HG02970 (cell line): ENCODE measurements at regions not wholly inside any gene's neighbourhood (a gene's known extent, or its start where the extent isn't known, plus 50 kb on each side); places are given as distances from the start of the nearest gene placed in this dataset.
"Not testable (repeated sequence)": the region's sequence is repeated elsewhere in the genome, so short reads cannot be mapped to it uniquely, and the experiment has no call there.

Experiments used
- ATAC-seq: cut with Tn5 transposase; IDR thresholded peaks from one replicate; pipeline ENCODE4 v1.9.1; 2021; ENCODE audit warnings: mild to moderate bottlenecking, moderate library complexity, moderate number of reproducible peaks; ENCODE audit not compliant: unreplicated experiment, low FRiP score

DNA sequence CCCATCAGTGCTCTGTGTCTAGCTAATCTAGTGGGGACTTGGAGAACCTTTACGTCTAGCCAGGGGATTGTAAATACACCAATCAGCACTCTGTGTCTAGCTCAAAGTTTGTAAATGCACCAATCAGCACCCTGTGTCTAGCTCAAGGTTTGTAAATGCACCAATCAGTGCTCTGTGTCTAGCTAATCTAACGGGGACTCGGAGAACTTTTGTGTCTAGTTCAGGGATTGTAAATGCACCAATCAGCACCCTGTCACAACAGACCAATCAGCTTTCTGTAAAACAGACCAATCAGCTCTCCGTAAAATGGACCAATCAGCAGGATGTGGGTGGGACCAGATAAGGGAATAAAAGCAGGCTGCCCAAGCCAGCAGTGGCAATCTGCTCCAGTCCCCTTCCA, 268.3 kb upstream of the MKLN1 start:
- not testable (repeated sequence) for ATAC-seq

DNA sequence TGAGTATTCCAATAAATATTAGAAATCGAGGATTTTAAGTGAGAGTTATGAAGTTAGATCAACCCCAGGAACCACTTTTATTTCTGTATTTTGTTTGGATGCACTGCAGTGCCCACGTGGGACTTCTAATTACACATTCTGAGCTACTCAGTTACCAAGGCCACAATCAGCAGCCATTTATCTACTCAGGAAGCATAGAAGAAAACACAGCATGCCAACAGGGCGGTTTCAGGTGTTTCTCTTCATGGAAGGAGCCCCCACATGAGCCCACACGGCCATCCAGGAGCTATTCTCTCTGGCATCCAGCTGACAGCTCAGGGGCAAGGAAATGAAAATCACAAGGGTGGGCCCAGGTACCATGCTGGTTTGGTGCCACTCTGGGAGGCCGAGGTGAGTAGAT, 266.5 kb upstream of the MKLN1 start:
- ATAC-seq, result no peak

DNA sequence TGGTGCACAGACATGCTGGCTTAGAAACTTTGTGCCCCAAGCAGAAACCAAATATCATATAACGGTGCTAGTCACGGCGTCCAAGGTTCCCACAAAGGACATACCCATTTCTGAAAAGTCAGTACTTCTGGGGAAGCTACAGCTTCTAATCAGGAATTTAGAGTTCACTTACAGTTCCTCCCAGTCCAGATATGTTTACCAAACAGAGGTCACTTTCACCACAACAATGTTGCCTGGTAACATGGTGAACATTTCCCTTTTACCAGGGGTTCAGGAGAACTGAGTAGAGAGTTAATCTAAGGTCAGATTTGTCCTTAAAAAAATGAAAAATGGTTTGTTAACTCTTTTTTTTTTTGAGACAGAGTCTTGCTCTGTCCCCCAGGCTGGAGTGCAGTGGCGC, 265.9 kb upstream of the MKLN1 start:
- ATAC-seq, result no peak

DNA sequence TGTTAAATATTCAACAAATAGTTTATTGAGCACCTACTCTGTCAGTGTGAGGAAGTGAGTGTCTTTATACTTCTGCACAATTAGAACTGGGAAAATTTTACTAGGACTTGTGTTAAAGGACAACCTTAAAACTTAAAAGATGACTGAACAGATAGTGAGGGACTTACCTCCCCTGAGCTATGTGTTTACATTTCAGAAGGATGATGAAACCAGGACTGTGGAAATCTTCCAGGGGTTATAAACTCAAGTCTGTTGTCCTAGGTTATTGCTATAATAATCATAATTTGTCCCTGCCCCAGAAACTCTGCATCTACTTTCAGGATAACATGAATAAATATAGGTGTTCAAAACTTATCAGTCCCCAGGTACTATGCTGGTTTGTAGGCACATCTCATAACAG, 261.0 kb upstream of the MKLN1 start:
- ATAC-seq, result no peak

DNA sequence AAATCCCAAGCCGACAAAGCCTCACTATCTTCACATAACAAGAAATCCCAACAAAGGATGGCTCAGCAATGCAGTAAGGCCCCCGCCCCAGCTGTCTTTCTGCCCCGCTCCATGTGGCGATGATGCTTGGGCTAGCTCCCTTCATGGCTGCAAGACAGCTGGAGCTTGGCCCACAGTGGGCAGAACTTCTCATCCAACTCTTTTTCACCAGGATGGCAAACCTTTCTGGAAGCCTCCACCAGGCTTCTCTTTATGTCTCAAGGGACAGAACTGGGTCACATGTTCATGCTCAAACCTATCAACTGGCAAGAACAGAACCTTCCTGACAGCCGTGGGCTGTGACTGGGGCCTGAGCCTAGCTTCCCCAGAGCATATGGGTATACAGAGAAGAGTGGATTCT, 260.5 kb upstream of the MKLN1 start:
- ATAC-seq, result no peak

DNA sequence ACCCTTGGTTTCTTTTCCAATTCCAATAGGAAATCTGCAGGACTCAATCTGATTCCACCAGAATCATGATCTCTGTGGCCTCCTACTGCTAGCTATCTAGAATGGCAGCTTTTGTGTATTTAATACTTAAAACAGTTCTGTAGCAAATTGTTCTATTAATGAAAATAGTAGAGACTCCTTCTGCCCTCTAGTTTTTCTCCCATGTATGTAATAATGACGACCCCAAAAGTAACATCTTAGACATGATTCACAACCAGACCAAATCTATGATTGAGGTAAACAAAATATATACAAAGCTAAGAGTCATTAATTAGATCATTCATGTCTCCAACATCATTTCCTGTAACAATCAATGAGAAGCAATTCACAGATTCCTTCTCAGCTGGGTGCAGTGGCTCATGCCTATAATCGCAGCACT, 259.1 kb upstream of the MKLN1 start:
- no peak for ATAC-seq

DNA sequence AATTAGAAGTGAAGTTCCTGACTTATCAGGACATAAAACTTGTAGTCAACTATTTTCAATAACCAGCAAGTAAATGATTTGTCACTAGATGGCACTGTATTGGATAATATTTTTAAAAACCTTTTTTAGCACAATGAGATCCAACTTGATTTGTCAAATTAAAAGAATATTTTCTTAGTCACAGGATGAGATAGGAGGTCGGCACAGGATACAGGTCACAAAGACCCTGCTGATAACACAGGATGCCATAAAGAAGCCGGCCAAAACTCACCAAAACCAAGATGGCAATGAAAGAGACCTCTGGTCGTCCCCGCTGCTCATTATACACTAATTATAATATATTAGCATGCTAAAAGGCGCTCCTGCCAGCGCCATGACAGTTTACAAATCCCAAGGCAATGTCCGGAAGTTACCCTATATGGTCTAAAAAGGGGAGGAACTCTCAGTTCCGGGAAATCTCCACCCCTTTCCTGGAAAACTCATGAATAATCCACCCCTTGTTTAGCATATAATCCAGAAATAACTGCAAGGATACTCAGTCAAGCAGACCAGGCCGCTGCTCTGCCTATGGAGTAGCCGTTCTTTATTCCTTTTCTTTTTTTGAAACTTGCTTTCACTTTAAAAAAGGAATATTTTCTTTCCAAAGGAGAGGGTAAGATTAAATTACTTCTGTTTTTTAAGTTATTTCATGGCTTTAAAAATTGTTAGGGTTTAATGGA, 255.7 kb upstream of the MKLN1 start:
- ATAC-seq, result no peak

DNA sequence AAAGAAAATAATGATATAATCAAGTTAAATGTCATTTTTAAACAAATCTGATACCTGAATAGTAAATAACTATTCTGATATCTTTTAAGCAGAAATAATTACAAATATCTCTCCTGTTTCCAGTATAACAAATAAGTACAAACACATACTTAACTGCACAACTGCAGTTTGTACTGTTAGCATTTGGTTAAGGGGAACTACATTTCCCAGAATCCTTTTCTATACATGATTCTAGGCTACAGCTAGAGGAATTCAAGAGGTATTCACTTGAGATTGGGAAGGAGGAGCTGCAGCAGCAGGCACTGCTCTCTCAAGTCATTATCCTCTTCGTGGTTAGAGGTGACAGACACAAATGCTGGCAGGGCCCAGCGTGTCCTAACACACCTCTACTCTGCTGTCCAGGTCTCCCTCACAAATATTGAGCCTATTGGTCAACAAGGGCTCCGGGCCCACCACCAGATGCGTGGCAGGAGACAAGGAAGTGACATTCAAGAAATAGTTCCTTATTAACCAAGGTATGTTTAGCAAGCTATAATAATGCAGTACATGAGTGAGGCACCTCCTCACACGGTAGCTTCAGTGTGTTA, 255.1 kb upstream of the MKLN1 start:
- ATAC-seq, result no peak

DNA sequence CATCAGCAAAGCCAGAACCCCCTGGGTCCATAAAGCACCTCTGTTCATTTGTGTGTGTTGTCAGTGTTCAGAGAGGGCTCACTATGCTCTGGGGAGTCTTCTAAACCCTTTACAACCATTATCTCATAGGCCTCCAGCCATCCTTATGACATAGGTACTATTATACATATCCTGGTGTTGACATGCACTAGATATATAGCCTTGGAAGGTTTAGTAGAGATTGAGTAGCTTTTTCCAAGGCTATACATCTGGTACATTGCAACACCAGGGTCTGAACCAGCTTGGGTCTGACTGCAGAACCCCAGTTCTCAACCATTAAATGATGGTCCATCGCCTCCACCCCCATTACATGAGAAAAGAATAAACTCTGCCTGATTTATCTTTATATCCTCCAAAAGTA, 253.6 kb upstream of the MKLN1 start:
- no peak for ATAC-seq

DNA sequence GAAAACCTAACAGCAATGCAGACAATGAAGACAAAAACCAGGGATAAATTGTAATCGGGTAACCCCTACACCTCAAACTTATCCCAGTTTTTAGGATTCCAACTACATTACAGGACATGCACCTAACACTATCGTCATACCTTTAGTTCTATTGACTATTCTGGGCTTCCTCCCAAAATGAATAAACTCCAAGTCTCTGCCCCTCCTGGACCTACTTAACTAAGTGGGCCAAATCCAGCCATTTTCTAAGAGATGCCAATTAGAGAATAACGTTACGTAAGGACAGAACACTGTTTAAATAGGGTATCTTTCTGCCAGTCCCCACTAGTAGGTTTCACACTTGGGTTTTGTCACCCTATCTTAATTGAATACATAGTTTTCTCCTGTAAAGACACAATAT, 253.1 kb upstream of the MKLN1 start:
- ATAC-seq, result no peak

DNA sequence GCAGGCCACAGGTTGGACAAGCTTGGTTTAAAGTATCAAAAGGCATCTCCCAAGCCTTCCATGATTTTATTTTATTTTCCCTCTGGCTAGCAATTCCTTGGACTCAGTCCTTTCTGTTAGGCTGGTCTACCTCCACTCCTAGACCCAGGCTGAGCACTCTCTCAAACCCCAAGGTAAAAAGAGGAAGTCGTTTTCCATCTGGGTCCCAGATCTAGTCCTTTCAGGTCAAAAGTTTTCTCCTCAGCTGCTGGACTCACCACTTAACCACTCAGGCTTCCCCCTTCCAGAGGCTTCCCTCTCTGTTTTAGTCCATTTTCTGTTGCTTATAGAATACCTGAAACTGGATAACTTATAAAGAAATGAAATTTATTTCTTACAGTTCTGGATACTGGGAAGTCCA, 252.3 kb upstream of the MKLN1 start:
- ATAC-seq, result no peak

DNA sequence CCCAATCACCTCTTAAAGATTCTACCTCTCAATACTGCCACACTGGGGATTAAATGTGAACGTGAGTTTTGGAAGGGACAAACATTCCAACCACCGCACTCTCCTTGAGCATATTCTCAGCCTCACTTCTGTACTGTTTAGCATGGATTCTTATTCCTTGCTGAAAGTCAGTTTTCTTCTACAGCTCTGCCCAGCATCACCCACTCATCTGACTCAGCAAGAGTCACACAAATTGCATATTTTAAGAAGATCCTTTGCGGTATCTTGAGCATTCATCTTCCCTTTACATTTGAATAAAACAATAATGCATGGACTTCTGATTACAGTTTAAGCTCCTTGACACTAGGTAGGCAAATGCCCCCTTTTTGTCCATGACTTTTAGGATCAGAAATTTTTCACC, 251.6 kb upstream of the MKLN1 start:
- ATAC-seq, result no peak

DNA sequence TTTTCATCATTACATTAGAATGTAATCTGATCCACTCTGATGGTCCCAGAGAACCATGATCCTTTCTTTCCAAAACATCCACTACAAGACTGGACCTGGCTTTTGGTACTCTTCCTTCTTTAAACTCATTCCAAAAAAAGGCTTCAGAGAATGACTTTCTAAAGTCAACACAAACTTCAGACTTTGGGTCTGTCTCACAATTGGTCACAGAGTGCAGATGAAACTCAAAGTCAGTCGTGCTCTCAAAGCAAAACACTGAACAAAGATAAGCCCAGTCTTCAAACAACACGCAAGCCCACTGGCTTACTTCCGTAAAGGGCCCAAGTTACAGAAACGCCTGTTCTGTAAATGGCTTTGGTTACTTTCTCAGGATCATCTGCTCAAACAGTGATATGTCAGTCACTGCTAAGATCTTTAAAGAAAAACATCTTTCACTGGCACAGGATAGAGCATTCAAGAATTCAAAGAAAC, 250.9 kb upstream of the MKLN1 start:
- no peak for ATAC-seq

DNA sequence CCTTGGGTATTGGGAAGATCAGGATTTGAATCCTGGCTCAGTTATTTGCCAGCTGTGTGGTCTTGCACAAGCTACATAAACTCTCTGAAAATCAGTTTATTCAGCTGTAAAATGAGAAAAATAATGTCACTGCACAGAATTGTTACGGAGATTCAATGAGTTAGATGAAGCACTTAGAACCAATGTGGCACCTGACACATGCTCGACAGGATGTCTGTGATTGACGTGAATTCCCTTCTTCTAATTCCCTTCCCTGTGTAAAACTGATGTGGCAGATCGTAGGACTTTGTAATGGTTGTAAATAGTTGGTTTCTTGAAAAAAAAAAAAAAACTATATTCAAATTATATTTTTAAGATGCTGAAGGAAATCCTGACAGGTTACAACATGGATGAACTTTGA, 249.9 kb upstream of the MKLN1 start:
- no peak for ATAC-seq

DNA sequence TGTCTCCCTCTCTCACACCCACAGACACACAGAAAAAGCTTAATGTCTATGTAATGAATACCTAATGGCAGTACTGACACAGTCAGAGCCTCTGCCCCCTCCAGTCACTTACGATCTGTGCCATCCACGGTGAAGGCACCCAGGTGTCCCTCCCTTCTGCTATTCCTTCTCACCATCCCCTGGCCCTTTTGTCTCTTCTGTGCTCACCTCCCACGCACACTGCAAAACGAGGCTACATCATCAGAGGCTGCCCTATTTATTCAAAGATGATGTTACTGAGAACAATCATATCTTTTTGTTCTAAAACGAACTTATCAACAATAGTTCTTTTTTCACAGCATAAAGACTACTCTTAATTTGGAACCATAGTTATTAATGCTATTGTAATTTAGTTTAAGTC, 246.9 kb upstream of the MKLN1 start:
- no peak for ATAC-seq

DNA sequence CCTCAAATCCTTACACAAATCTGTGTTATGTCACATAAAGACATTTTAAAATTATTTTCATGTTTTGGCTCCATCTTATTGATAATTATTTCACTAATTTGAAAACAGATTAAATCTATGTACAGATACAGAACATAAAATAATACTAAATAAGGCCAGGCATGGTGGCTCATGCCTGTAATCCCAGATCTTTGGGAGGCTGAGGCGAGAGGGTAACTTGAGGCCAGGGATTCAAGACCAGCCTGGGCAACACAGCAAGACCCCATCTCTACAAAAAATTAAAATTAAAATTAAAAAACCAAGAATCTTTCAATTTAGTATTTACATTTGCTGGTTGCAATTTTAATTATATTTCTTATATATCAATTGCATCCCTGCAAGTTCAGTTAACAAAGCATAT, 246.4 kb upstream of the MKLN1 start:
- no peak for ATAC-seq

DNA sequence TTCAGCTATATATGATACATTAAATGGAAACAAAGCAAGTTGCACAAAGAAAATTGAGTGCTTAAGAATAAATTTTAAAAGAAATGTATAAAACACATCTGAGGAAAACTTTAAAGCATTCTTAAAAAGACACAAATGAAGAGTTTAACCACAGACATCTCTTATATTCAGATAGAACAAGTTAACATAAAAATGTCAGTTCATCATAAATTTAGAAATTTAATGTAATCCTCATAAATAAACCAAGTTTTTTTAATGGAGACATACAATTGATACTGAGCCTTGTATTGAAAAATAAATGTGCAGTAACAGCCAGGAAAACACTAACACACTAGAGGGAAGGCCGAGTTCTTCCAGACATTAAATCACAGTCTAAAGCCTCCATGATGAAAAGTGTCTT, 243.9 kb upstream of the MKLN1 start:
- no peak for ATAC-seq

DNA sequence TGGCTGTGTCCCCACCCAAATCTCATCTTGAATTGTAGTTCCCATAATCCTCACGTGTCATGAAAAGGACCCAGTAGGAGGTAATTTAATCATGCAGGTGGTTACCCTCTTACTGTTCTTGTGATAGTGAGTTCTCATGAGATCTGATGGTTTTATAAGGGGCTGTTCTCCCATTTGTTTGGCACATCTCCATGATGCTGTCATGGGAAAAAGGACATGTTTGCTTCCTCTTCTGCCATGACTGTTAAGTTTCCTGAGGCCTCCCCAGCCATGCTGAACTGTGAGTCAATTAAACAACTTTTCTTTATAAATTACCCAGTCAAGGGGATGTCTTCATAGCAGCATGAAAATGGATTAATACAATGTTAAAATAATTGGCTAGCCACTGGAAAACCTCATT, 243.3 kb upstream of the MKLN1 start:
- ATAC-seq, result not testable (repeated sequence)

DNA sequence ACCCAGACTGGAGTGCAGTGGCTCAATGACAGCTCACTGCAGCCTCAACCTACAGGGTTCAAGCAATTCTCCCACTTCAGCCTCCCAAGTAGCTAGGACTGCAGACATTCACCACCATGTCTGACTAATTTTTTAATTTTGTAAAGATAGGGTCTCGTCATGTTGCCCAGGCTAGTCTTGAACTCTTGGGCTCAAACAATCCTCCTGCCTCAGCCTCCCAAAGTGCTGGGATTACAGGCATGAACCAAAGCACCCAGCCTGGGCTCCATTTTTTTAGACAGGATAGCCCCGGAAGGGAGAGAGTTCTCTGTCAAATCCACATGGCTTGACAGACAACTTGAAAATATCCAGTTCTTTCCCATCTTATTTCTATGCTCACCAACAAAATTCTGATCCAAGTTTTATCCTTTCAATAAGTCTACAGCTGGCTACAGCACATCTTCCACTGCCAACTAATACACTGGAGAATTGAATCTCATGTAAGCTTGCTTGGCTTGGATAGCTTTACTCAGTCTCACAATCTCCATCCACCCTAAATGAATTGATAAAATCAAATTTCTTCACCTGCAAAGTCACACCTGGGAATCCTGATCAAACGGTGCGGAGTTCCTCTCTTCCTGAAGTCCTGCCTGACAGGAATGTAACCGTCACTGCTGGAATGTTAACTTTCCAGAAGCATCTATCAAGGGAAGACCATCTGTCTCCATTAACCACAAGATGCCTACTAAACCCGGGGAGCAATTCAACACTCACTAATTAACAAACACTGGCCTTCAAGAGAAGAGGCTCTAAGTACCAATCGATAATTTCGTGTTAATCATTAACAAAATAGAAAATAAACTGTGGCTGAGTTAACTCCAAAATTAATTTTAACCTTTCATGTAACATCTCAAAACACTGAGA, 239.7 kb upstream of the MKLN1 start:
- no peak for ATAC-seq

DNA sequence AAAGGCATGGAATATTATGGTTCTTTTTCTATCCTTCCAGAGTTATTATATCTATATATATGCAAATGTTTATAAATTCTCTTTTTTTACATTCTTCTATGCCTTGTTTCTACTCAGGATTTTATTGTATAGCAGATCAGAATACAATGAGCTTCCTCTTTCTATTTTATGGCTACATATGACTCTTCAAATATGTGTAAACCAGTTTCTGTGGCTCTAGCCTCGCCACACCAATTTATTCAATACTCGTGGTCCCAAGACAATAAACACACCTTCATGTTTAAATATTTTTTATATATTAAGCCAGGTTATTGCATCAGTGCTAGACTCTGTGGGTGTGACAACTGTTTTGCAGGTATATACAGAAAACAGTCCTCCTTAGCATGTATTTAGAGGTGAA, 237.5 kb upstream of the MKLN1 start:
- no peak for ATAC-seq

DNA sequence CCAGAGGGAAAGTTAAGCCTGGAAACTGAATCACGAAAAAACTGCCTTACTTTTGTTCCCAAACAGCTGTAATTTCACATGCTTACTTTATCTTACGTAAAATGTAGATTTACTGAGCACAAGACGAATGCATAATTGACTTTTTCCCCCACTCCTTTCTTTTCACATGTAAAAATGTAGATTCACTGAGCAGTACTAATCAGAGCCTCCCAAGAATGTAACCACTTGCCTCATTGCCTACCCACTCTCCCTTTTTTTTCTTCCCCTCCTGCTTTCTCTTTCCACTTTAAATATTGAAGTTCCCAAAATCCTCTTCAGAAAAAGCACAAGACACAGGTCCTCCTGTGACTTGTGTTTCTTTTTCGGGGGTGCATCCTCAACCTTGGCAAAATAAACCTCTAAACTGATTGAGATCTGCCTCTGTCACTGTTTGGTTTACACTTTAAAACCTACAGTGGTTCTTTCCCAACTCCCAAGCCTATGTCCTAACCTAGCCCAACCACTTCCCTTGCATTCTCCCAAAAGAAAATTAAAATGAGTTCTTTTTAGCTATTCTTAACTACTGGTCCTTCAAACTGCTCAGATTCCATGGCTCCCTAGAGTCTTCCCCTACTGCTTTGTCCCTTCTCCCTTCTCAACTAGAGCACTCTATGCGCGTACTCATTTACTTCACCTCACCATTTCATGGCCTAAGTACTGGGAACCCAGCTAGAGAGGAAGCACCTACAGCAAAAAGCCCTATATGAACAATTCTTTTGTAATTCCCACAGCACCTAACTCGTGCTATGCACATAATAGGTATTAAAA, 236.6 kb upstream of the MKLN1 start:
- no peak for ATAC-seq
